HFFc6 (cell line): ENCODE measurements at regions not wholly inside any gene's neighbourhood (a gene's known extent, or its start where the extent isn't known, plus 50 kb on each side); places are given as distances from the start of the nearest gene placed in this dataset.
"Not testable (repeated sequence)": the region's sequence is repeated elsewhere in the genome, so short reads cannot be mapped to it uniquely, and the experiment has no call there.

Source experiments
- DNase-seq: peaks from one replicate; pipeline ENCODE4 v3.0.0-alpha.2; 2018
- H3K27ac Mint-ChIP-seq: 2 replicates; pipeline ENCODE4 v1.8.0; 2020; ENCODE audit warnings: mild to moderate bottlenecking, mixed read lengths
- H3K27me3 Mint-ChIP-seq: 2 replicates; pipeline ENCODE4 v1.8.0; 2021; ENCODE audit warnings: mild to moderate bottlenecking, moderate library complexity, mixed read lengths; ENCODE audit not compliant: insufficient read depth
- H3K36me3 Mint-ChIP-seq: 2 replicates; pipeline ENCODE4 v1.8.0; 2021; ENCODE audit warnings: low read depth, mixed read lengths
- H3K4me1 Mint-ChIP-seq: 2 replicates; pipeline ENCODE4 v1.8.0; 2020; ENCODE audit warnings: low read depth, mixed read lengths
- H3K4me3 Mint-ChIP-seq: 2 replicates; pipeline ENCODE4 v1.8.0; 2020; ENCODE audit warnings: mild to moderate bottlenecking, moderate library complexity, mixed read lengths
- H3K9me3 Mint-ChIP-seq: 2 replicates; pipeline ENCODE4 v1.8.0; 2020; ENCODE audit warnings: mild to moderate bottlenecking, mixed read lengths
- TF ChIP-seq, protein P1 (sequence below): fragments of 200-600 bp; sonication (generic); IDR thresholded peaks from 2 replicates; pipeline ENCODE4 v1.5.0; 2021; ENCODE audit warnings: antibody characterized with exemption, mild to moderate bottlenecking

DNA sequence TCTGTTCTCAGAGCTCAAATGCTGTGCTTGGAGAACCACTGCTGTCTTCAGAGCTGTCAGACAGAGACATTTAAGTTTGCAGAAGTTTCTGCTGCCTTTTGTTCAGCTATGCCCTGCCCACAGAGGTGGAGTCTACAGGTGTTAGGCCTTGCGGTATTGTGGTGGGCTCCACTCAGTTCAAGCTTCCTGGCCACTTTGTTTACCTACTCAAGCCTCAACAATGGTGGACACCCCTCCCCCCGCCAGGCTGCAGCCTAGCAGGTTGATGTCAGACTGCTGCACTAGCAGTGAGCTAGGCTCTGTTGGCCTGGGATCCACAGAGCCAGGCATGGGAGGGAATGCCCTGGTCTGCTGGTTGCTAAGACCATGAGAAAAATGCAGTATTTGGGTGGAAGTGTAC is 323.8 kb downstream of the BCAT1 start:
- H3K27ac Mint-ChIP-seq: no peak overlapping the region
- peaks cover 11% of the 10 kb centered on the region; the same call in 1 of the 2 replicates for H3K9me3 Mint-ChIP-seq
- no peaks in the 10 kb centered on the region for H3K4me1 Mint-ChIP-seq
- H3K27me3 Mint-ChIP-seq: peaks cover 2% of the 10 kb centered on the region
- no peaks in the 10 kb centered on the region for H3K36me3 Mint-ChIP-seq
- no peak overlapping the region for H3K4me3 Mint-ChIP-seq
- TF ChIP-seq, protein P1, sequence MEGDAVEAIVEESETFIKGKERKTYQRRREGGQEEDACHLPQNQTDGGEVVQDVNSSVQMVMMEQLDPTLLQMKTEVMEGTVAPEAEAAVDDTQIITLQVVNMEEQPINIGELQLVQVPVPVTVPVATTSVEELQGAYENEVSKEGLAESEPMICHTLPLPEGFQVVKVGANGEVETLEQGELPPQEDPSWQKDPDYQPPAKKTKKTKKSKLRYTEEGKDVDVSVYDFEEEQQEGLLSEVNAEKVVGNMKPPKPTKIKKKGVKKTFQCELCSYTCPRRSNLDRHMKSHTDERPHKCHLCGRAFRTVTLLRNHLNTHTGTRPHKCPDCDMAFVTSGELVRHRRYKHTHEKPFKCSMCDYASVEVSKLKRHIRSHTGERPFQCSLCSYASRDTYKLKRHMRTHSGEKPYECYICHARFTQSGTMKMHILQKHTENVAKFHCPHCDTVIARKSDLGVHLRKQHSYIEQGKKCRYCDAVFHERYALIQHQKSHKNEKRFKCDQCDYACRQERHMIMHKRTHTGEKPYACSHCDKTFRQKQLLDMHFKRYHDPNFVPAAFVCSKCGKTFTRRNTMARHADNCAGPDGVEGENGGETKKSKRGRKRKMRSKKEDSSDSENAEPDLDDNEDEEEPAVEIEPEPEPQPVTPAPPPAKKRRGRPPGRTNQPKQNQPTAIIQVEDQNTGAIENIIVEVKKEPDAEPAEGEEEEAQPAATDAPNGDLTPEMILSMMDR: no peak
- no peak for DNase-seq

DNA sequence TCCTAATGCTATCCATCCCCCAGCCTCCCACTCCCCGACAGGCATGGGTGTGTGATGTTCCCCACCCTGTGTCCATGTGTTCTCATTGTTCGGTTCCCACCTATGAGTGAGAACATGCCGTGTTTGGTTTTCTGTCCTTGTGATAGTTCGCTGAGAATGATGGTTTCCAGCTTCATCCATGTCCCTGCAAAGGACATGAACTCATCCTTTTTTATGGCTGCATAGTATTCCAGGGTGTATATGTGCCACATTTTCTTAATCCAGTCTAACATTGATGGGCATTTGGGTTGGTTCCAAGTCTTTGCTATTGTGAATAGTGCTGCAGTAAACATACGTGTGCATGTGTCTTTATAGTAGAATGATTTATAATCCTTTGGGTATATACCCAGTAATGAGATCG is 328.9 kb downstream of the BCAT1 start:
- not testable (repeated sequence) for H3K4me1 Mint-ChIP-seq, H3K4me3 Mint-ChIP-seq, H3K27ac Mint-ChIP-seq, H3K36me3 Mint-ChIP-seq, H3K27me3 Mint-ChIP-seq, H3K9me3 Mint-ChIP-seq, DNase-seq

DNA sequence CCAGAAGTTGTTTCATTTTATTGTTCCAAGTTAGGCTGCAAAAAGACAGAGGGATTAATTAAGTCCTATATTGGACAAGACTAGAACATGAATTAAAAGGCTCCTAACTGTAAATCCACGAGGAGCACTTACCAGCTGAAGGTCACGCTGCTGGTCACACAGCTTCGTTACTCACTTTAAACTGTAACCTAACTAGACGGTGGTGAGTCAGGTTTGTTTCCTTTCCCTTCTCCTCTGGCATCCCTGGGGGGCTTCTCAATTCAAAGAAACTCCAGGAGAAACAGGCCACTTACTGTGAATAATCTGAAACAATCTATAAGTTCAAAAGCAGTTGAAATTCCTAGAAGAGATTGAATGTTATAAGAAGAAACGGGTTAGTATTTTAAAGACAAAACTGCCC is 331.4 kb downstream of the BCAT1 start:
- Mint-ChIP-seq H3K27me3 (peaks cover 2% of the 10 kb centered on the region), H3K4me1 (no peaks in the 10 kb centered on the region), H3K36me3 (no peaks in the 10 kb centered on the region), H3K9me3 (peaks cover 1% of the 10 kb centered on the region; the same call in 1 of the 2 replicates), H3K4me3 (no peak overlapping the region), H3K27ac (no peak overlapping the region)
- DNase-seq: no peak
- TF ChIP-seq, protein P1: no peak

DNA sequence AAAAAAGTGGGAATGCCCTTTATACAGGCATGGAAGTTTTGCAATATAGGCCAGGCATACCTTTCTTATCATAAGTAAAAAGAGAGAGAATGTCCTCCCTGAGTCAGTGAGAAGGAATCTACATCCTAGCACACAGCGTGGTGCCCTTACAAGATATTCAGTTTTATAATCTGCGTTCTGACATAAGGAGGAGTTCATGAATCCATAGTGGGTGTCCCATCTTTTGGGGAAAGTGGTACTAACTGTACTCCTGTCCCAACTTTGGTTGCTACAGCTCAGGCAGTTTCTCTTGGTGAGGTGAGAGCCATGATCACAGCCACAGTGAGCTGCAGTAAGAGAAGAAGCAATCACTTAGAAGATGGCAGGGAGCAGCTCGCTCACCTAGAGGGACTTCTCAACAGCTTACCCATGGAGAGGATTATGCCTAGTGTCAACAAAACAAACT is 332.9 kb downstream of the BCAT1 start:
- Mint-ChIP-seq H3K9me3 (no peaks in the 10 kb centered on the region; the same call in 1 of the 2 replicates), H3K4me3 (no peak overlapping the region), H3K27ac (no peak overlapping the region), H3K36me3 (no peaks in the 10 kb centered on the region), H3K27me3 (no peaks in the 10 kb centered on the region; the same call in 1 of the 2 replicates), H3K4me1 (no peaks in the 10 kb centered on the region)
- TF ChIP-seq, protein P1: no peak
- DNase-seq: no peak

DNA sequence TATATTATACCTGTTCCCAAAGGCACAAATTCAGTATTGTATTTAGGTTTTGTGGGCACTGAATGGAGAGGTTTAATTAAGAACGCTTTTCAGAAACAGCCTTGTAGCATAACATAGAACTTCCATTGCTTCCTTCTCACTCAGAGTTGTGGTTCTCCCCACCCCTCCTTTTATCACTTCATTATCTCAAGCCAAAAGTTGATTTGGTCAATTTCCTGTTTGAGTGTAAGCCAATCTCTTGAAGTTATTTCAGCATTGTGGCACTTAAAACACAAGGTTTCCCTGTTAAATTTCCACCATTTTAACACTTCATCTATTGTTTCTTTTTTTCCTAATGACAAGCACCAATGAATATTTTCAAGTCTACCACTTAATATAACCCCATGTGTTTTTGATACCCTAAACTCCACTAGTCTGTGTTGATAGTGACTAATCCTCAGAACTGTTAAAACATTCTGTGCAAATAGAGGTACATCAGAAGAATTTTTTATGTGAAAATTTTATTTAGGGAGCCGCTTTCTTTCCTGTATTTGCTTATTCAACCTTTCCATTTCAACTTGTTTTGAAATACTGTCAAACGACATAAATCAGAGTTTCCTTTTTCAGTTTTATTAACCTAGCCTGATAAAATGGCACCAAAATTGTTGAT is 340.1 kb downstream of the BCAT1 start:
- TF ChIP-seq, protein P1: no peak
- H3K9me3 Mint-ChIP-seq: peaks cover 5% of the 10 kb centered on the region
- no peak for DNase-seq
- H3K27me3 Mint-ChIP-seq: no peaks in the 10 kb centered on the region
- H3K27ac Mint-ChIP-seq: no peak overlapping the region
- H3K36me3 Mint-ChIP-seq: no peaks in the 10 kb centered on the region
- no peaks in the 10 kb centered on the region for H3K4me1 Mint-ChIP-seq
- no peak overlapping the region for H3K4me3 Mint-ChIP-seq

DNA sequence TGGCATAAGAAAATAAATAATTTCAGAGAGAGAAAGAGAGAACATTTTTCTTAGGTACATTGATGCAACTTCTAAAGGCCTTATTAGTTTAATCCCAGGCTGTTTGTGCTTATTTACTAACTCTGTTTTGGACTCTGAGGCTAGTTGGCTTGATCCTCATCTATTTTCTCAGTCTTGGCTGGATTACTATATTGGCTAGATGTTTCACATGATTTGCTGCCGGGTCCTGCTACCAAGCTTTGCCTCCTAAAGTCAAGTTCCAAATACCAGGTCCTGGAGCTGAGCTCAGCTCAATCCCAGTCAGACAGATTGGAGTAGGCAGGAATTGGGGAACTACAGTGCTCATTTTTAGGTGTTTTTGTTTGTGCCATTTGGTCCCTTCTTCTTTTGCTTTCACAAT is 340.8 kb downstream of the BCAT1 start:
- H3K9me3 Mint-ChIP-seq: peaks cover 5% of the 10 kb centered on the region
- no peaks in the 10 kb centered on the region for H3K36me3 Mint-ChIP-seq
- no peaks in the 10 kb centered on the region for H3K27me3 Mint-ChIP-seq
- no peak overlapping the region for H3K27ac Mint-ChIP-seq
- no peak overlapping the region for H3K4me3 Mint-ChIP-seq
- H3K4me1 Mint-ChIP-seq: no peaks in the 10 kb centered on the region
- no peak for DNase-seq
- TF ChIP-seq, protein P1: no peak
